ENCODE measurements at regions not wholly inside any gene's neighbourhood (a gene's known extent, or its start where the extent isn't known, plus 50 kb on each side); places are given as distances from the start of the nearest gene placed in this dataset.

GRCh38 chr5:89991592-89991991 lies 418.0 kb downstream of the CETN3 start:
- no peak for TF ChIP-seq CTCF (IDR thresholded peaks at IDR 0.05)
- Mint-ChIP-seq H3K27me3 (ENCODE audit: unreplicated experiment) (no peaks in the 10 kb centered on the region), H3K4me3 (ENCODE audit: unreplicated experiment) (no peak overlapping the region), H3K9me3 (ENCODE audit: unreplicated experiment) (peaks cover 4% of the 10 kb centered on the region), H3K4me1 (ENCODE audit: unreplicated experiment) (peaks cover 30% of the 10 kb centered on the region), H3K36me3 (ENCODE audit: unreplicated experiment) (no peaks in the 10 kb centered on the region), H3K27ac (ENCODE audit: unreplicated experiment) (no peak overlapping the region)
- no peak for DNase-seq (ENCODE audit: extremely low spot score, unreplicated experiment)

GRCh38 chr5:89989776-89990175 lies 419.8 kb downstream of the CETN3 start:
- Mint-ChIP-seq H3K27me3 (ENCODE audit: unreplicated experiment) (no peaks in the 10 kb centered on the region), H3K9me3 (ENCODE audit: unreplicated experiment) (peaks cover 4% of the 10 kb centered on the region), H3K27ac (ENCODE audit: unreplicated experiment) (peak overlapping the region; percentile 93), H3K36me3 (ENCODE audit: unreplicated experiment) (no peaks in the 10 kb centered on the region), H3K4me3 (ENCODE audit: unreplicated experiment) (no peak overlapping the region), H3K4me1 (ENCODE audit: unreplicated experiment) (peaks cover 30% of the 10 kb centered on the region)
- DNase-seq (ENCODE audit: extremely low spot score, unreplicated experiment) = no peak
- TF ChIP-seq CTCF (IDR thresholded peaks at IDR 0.05) = no peak

DNA sequence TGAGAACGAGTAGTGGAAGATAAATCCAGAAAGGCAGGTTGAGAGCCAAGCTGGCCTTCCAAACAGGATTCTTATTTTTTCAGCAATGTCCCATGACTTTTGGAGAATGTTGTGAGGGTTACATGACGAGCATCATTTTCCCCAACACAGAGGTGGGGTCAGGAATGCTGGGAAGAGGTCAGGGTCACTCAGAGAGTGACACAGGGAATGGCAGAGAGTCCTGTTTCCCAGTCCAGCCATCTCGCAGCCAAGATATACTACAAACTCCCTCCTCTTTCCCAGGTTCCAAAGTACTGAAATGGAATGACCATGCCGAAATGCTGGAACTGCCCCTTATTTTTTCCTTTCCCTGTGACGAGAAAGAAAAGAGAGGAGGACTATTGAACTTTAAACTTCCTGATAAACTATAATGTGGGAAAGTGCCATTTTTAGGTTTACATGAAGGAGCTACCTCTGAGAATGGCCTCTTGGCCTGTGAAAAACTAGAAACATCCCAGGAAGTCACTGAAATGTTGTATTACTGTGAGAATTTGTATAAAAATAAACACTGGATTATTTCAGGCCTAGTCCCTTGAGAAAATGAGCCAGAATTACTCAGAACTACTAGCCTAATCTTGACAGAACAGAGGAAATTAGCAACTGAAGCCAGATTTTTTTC lies 420.4 kb downstream of the CETN3 start:
- Mint-ChIP-seq H3K9me3 (ENCODE audit: unreplicated experiment) (peaks cover 4% of the 10 kb centered on the region), H3K4me3 (ENCODE audit: unreplicated experiment) (no peak overlapping the region), H3K27me3 (ENCODE audit: unreplicated experiment) (no peaks in the 10 kb centered on the region), H3K27ac (ENCODE audit: unreplicated experiment) (peak overlapping the region; percentile 93), H3K4me1 (ENCODE audit: unreplicated experiment) (peaks cover 30% of the 10 kb centered on the region), H3K36me3 (ENCODE audit: unreplicated experiment) (no peaks in the 10 kb centered on the region)
- no peak for TF ChIP-seq CTCF (IDR thresholded peaks at IDR 0.05)
- no peak for DNase-seq (ENCODE audit: extremely low spot score, unreplicated experiment)

DNA sequence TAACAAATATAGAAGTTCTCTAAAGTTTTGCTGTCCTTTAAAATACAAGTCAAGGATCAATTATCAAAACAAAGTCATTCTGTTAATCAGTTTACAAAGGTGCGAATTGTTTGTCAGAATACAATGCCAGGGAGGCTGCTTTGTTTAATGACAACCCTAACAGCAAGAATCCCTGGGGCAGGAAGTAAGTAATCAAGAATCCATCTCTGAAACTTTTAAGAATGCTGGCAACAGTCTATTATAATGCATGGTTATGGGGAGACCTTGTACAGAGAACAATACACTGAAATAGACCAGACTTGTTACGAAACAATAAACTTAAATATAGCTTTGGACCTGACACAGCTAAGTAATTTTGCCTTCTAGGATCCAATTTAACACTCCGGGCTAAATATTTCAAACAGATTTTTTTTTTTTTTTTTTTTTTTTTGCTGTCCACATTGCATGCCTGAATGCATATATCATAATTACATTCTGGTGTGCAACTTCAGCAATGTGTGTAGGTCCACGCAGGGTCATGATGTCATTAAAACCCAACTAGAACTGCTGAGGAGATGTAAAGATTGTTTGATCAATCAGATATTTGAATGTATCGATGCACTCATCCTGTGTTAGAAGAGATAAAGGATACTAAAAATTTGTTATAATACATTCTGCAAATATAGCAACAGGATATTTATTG lies 421.3 kb downstream of the CETN3 start:
- no peaks in the 10 kb centered on the region for H3K36me3 Mint-ChIP-seq (ENCODE audit: unreplicated experiment)
- TF ChIP-seq CTCF (IDR thresholded peaks at IDR 0.05) = no peak
- H3K9me3 Mint-ChIP-seq (ENCODE audit: unreplicated experiment) = peaks cover 4% of the 10 kb centered on the region
- H3K4me3 Mint-ChIP-seq (ENCODE audit: unreplicated experiment) = no peak overlapping the region
- no peak for DNase-seq (ENCODE audit: extremely low spot score, unreplicated experiment)
- peaks cover 30% of the 10 kb centered on the region for H3K4me1 Mint-ChIP-seq (ENCODE audit: unreplicated experiment)
- H3K27ac Mint-ChIP-seq (ENCODE audit: unreplicated experiment) = peak overlapping the region; percentile 93
- no peaks in the 10 kb centered on the region for H3K27me3 Mint-ChIP-seq (ENCODE audit: unreplicated experiment)

- DNase-seq (ENCODE audit: extremely low spot score, unreplicated experiment) = no peak
- Mint-ChIP-seq H3K4me3 (ENCODE audit: unreplicated experiment) (no peak overlapping the region), H3K4me1 (ENCODE audit: unreplicated experiment) (peaks cover 10% of the 10 kb centered on the region), H3K36me3 (ENCODE audit: unreplicated experiment) (no peaks in the 10 kb centered on the region), H3K27ac (ENCODE audit: unreplicated experiment) (no peak overlapping the region), H3K27me3 (ENCODE audit: unreplicated experiment) (no peaks in the 10 kb centered on the region), H3K9me3 (ENCODE audit: unreplicated experiment) (no peaks in the 10 kb centered on the region)
- TF ChIP-seq CTCF (IDR thresholded peaks at IDR 0.05) = no peak
These were observed 426.3 kb downstream of the CETN3 start for GRCh38 chr5:89983216-89983615.
